ENCODE measurements at regions not wholly inside any gene's neighbourhood (a gene's known extent, or its start where the extent isn't known, plus 50 kb on each side); places are given as distances from the start of the nearest gene placed in this dataset.

GRCh38 chr4:57544811-57545654, 434.8 kb upstream of the IGFBP7 start:
- TF ChIP-seq CTCF (IDR thresholded peaks at IDR 0.05), result no peak
- DNase-seq (no peak), ATAC-seq (no peak)
- Histone ChIP-seq H3K4me1 (ENCODE audit: low read depth) (no peaks in the 10 kb centered on the region), H3K4me3 (no peak overlapping the region), H3K36me3 (ENCODE audit: low read depth) (no peaks in the 10 kb centered on the region), H3K9me3 (no peaks in the 10 kb centered on the region)
- intact Hi-C loops (cut with DNase I, micrococcal nuclease), result no loop called here

GRCh38 chr4:57504797-57505530, 394.8 kb upstream of the IGFBP7 start:
- intact Hi-C loops (cut with DNase I, micrococcal nuclease), result no loop called here
- H3K4me3 ChIP-seq, result no peak overlapping the region
- DNase-seq (no peak), ATAC-seq (no peak)
- no peaks in the 10 kb centered on the region for H3K9me3 ChIP-seq
- no peaks in the 10 kb centered on the region for H3K36me3 ChIP-seq (ENCODE audit: low read depth)
- TF ChIP-seq CTCF (IDR thresholded peaks at IDR 0.05), result no peak
- no peaks in the 10 kb centered on the region for H3K4me1 ChIP-seq (ENCODE audit: low read depth)

GRCh38 chr4:57504139-57504538, 394.0 kb upstream of the IGFBP7 start:
- ATAC-seq (no peak), DNase-seq (no peak)
- no peaks in the 10 kb centered on the region for H3K4me1 ChIP-seq (ENCODE audit: low read depth)
- no peak for TF ChIP-seq CTCF (IDR thresholded peaks at IDR 0.05)
- no peak overlapping the region for H3K4me3 ChIP-seq
- no peaks in the 10 kb centered on the region for H3K36me3 ChIP-seq (ENCODE audit: low read depth)
- no peaks in the 10 kb centered on the region for H3K9me3 ChIP-seq
- intact Hi-C loops (cut with DNase I, micrococcal nuclease), result no loop called here

GRCh38 chr4:57501720-57502119, 391.5 kb upstream of the IGFBP7 start:
- ATAC-seq, result no peak
- no peak overlapping the region for H3K4me3 ChIP-seq
- H3K36me3 ChIP-seq (ENCODE audit: low read depth), result no peaks in the 10 kb centered on the region
- intact Hi-C loops (cut with DNase I, micrococcal nuclease), result no loop called here
- TF ChIP-seq CTCF (IDR thresholded peaks at IDR 0.05), result no peak
- no peaks in the 10 kb centered on the region for H3K4me1 ChIP-seq (ENCODE audit: low read depth)
- H3K9me3 ChIP-seq, result no peaks in the 10 kb centered on the region
- DNase-seq, result no peak

- intact Hi-C loops (cut with DNase I, micrococcal nuclease), result no loop called here
- H3K36me3 ChIP-seq (ENCODE audit: low read depth), result no peaks in the 10 kb centered on the region
- ATAC-seq (no peak), DNase-seq (no peak)
- no peaks in the 10 kb centered on the region for H3K9me3 ChIP-seq
- no peak overlapping the region for H3K4me3 ChIP-seq
- no peaks in the 10 kb centered on the region for H3K4me1 ChIP-seq (ENCODE audit: low read depth)
- TF ChIP-seq CTCF (IDR thresholded peaks at IDR 0.05), result no peak
Observed at GRCh38 chr4:57499786-57500185, 389.6 kb upstream of the IGFBP7 start.

Data from mucosa of descending colon (tissue), 3 donors.